ENCODE measurements at regions not wholly inside any gene's neighbourhood (a gene's known extent, or its start where the extent isn't known, plus 50 kb on each side); places are given as distances from the start of the nearest gene placed in this dataset.

- H3K4me1 ChIP-seq = no peaks in the 10 kb centered on the region
- Mint-ChIP-seq H3K9me3 (no peaks in the 10 kb centered on the region), H3K36me3 (no peaks in the 10 kb centered on the region), H3K4me3 (no peak overlapping the region), H3K27ac (no peak overlapping the region), H3K4me1 (peaks cover 8% of the 10 kb centered on the region), H3K27me3 (ENCODE audit: insufficient read depth, low read depth) (no peaks in the 10 kb centered on the region)
- TF ChIP-seq, protein P1, sequence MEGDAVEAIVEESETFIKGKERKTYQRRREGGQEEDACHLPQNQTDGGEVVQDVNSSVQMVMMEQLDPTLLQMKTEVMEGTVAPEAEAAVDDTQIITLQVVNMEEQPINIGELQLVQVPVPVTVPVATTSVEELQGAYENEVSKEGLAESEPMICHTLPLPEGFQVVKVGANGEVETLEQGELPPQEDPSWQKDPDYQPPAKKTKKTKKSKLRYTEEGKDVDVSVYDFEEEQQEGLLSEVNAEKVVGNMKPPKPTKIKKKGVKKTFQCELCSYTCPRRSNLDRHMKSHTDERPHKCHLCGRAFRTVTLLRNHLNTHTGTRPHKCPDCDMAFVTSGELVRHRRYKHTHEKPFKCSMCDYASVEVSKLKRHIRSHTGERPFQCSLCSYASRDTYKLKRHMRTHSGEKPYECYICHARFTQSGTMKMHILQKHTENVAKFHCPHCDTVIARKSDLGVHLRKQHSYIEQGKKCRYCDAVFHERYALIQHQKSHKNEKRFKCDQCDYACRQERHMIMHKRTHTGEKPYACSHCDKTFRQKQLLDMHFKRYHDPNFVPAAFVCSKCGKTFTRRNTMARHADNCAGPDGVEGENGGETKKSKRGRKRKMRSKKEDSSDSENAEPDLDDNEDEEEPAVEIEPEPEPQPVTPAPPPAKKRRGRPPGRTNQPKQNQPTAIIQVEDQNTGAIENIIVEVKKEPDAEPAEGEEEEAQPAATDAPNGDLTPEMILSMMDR (IDR thresholded peaks at IDR 0.05) = no peak
- no peak for TF ChIP-seq EZH2 (IDR thresholded peaks at IDR 0.05)
- TF ChIP-seq EZH2phosphoT487 (IDR thresholded peaks at IDR 0.05) = no peak
- DNase-seq (ENCODE audit: low spot score) = no peak
- H2AFZ ChIP-seq (replicated peaks) = no peak overlapping the region
- H3K27ac ChIP-seq = no peak overlapping the region
- H3K9ac ChIP-seq = no peak overlapping the region
- H3K36me3 ChIP-seq = no peaks in the 10 kb centered on the region
- H3K27me3 ChIP-seq = no peaks in the 10 kb centered on the region
- H3K4me2 ChIP-seq = no peak overlapping the region
- H3K9me3 ChIP-seq (ENCODE audit: low read depth) = no peaks in the 10 kb centered on the region
- no peaks in the 10 kb centered on the region for H4K20me1 ChIP-seq (ENCODE audit: low read depth)
- H3K4me3 ChIP-seq = no peak overlapping the region
- no peaks in the 10 kb centered on the region for H3F3A ChIP-seq (ENCODE audit: low read depth)
- H3K79me2 ChIP-seq (ENCODE audit: low read depth) = no peaks in the 10 kb centered on the region
Measured at GRCh38 chr18:43578211-43578610, 300.9 kb upstream of the SYT4 start.

- Histone ChIP-seq H3K4me2 (no peak overlapping the region), H3K4me3 (no peak overlapping the region), H3K36me3 (no peaks in the 10 kb centered on the region), H4K20me1 (ENCODE audit: low read depth) (no peaks in the 10 kb centered on the region), H3K79me2 (ENCODE audit: low read depth) (no peaks in the 10 kb centered on the region), H2AFZ (replicated peaks) (peak overlapping the region; percentile 2), H3K27ac (no peak overlapping the region), H3K27me3 (no peaks in the 10 kb centered on the region), H3K4me1 (no peaks in the 10 kb centered on the region), H3K9ac (no peak overlapping the region), H3K9me3 (ENCODE audit: low read depth) (no peaks in the 10 kb centered on the region), H3F3A (ENCODE audit: low read depth) (no peaks in the 10 kb centered on the region)
- Mint-ChIP-seq H3K36me3 (no peaks in the 10 kb centered on the region), H3K9me3 (no peaks in the 10 kb centered on the region), H3K4me3 (no peak overlapping the region), H3K27ac (peak overlapping the region; percentile 51), H3K4me1 (peaks cover 8% of the 10 kb centered on the region), H3K27me3 (ENCODE audit: insufficient read depth, low read depth) (no peaks in the 10 kb centered on the region)
- DNase-seq (ENCODE audit: low spot score) = no peak
- TF ChIP-seq EZH2phosphoT487 (IDR thresholded peaks at IDR 0.05) (no peak), EZH2 (IDR thresholded peaks at IDR 0.05) (no peak)
- TF ChIP-seq, protein P1 (IDR thresholded peaks at IDR 0.05) = no peak
Measured at GRCh38 chr18:43578706-43579105, 301.4 kb upstream of the SYT4 start.

- no peaks in the 10 kb centered on the region for H3K27me3 ChIP-seq
- TF ChIP-seq EZH2 (IDR thresholded peaks at IDR 0.05) (no peak), EZH2phosphoT487 (IDR thresholded peaks at IDR 0.05) (no peak)
- TF ChIP-seq, protein P1 (IDR thresholded peaks at IDR 0.05) = no peak
- H4K20me1 ChIP-seq (ENCODE audit: low read depth) = no peaks in the 10 kb centered on the region
- H2AFZ ChIP-seq (replicated peaks) = no peak overlapping the region
- Mint-ChIP-seq H3K9me3 (no peaks in the 10 kb centered on the region), H3K4me3 (no peak overlapping the region), H3K27me3 (ENCODE audit: insufficient read depth, low read depth) (no peaks in the 10 kb centered on the region), H3K4me1 (peaks cover 8% of the 10 kb centered on the region), H3K36me3 (no peaks in the 10 kb centered on the region), H3K27ac (no peak overlapping the region)
- no peaks in the 10 kb centered on the region for H3K9me3 ChIP-seq (ENCODE audit: low read depth)
- no peak overlapping the region for H3K9ac ChIP-seq
- no peaks in the 10 kb centered on the region for H3K4me1 ChIP-seq
- H3K4me2 ChIP-seq = no peak overlapping the region
- no peak overlapping the region for H3K4me3 ChIP-seq
- no peak for DNase-seq (ENCODE audit: low spot score)
- no peaks in the 10 kb centered on the region for H3K36me3 ChIP-seq
- H3F3A ChIP-seq (ENCODE audit: low read depth) = no peaks in the 10 kb centered on the region
- no peaks in the 10 kb centered on the region for H3K79me2 ChIP-seq (ENCODE audit: low read depth)
- no peak overlapping the region for H3K27ac ChIP-seq
Measured at GRCh38 chr18:43581936-43582519, 304.7 kb upstream of the SYT4 start.

All from neural progenitor cell (in vitro differentiated cells).